GDM1 (cell line): ENCODE measurements at regions not wholly inside any gene's neighbourhood (a gene's known extent, or its start where the extent isn't known, plus 50 kb on each side); places are given as distances from the start of the nearest gene placed in this dataset.

ENCODE experiments used
- DNase-seq: peaks from one replicate; lab custom pipeline; 2025; lab: John Stamatoyannopoulos, UW

- DNase-seq: no peak
These were observed 127.5 kb downstream of the SS18 start for GRCh38 chr18:25962919-25963318.

GRCh38 chr18:25962176-25962575, 128.2 kb downstream of the SS18 start:
- DNase-seq: no peak

DNA sequence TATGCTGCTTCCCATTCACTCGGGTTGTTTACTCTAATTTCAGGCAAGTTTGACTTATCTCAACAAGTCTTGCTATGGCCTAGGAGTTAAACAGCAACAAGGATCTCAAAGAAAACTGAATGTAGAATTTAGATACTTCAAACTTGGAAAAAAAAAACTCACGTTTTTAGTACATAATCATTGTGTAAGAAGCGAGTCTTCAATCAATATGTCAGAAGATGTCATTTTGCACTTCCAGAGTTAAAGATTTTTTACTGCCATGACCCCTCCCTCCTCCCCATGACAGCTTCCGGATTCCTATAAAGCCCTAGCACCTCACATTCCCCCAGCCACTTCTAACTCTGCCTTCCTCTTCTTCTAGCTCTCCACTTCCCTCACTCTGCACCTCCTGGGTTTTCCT, 133.4 kb downstream of the SS18 start:
- no peak for DNase-seq

DNA sequence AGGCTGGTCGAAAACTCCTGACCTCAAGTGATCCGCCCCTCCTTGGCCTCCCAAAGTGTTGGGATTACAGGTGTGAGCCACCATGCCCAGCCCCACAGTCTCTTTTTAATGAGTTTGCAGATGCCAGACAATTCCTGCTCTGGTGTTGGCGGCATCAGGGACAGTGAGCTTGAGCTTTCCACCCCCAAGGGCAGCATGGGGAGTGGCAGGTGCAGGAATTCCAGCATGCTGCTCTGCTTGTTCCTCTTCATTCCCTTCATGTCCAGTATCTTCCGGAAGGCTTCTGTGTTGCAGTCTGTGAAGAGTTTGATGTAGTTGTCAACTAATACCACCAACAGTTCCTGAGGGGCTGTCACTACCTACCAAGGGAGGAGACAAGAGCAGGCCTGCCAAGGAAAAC, 137.3 kb downstream of the SS18 start:
- DNase-seq: no peak

GRCh38 chr18:25950321-25950720, 140.1 kb downstream of the SS18 start:
- DNase-seq: no peak

DNA sequence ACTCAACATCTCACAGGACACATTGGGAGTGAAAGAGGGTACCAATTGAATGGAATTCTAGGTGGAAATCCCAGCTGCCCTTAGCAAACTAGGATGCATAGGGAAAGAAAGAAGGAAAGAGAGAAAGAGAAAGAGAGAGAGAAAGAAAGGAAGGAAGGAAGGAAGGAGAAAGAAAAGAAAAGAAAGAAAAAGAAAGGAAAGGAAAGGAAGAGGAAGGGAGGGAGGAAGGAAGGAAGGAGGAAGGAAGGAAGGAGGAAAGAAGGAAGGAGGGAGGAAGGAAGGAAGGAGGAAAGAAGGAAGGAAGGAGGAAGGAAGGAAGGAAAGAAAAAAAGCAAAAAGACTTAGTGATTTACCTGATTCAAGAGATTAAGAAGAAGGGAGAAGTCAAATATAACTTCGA, 143.9 kb downstream of the SS18 start:
- DNase-seq: no peak

GRCh38 chr18:25935356-25935755, 155.1 kb downstream of the SS18 start:
- no peak for DNase-seq

- DNase-seq: no peak
These were observed 159.3 kb downstream of the SS18 start for GRCh38 chr18:25931126-25931525.

DNA sequence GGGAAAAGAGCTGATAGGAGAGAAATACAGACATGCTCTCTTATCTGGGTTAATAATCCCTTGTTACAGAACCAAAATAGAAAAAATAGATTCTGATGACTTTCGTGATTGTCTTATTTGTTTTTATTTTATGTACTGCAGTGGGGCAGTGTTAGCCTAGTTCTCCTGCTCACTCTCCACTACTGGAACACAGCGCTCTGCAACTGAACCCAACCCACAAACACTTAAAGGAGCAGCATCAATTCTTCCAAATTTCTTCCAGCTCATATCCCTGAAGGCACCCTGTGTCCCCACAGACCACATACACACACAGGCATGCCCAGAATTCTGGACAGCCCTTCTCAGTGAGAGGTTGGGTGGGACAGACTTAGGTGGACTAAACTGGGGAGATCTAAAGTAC, 160.6 kb downstream of the SS18 start:
- no peak for DNase-seq

DNA sequence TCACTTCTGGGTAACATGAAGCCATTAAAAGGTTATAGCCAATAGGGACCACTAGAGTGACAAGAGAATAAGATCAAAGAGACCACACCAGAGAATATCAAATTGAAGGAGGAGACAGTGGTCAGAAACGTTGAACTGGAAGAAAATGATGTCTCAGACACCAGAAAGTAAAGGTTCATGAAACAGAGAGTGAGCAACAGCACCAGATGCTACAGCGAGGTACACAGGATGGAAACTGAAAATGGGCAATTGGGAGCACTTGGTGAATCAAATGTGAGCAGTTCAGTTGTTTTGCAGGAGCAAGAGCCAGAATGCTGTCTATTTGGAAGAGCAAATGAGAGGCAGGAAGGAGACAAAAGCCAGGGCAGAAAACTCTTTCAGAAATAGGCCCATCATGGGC, 162.6 kb downstream of the SS18 start:
- no peak for DNase-seq

DNA sequence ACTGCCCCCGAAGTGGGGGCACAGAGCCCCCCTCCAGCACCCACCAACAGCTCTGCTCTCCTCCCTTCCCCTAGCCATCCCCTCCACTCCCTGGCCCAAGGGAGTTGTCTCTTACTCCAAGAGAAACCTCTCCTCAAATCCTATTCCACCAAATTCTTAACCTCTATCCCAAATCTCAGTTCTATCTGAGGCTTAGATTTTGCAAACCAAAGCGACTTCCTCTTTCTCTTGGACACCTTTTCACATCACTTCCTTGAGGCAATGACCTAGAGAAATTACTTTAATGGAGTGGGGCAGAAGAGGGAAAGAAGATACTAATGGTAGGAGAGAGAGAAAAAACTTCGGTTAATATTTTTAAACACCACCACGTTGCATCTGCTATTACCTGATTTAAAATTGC, 167.2 kb downstream of the SS18 start:
- DNase-seq: no peak

DNA sequence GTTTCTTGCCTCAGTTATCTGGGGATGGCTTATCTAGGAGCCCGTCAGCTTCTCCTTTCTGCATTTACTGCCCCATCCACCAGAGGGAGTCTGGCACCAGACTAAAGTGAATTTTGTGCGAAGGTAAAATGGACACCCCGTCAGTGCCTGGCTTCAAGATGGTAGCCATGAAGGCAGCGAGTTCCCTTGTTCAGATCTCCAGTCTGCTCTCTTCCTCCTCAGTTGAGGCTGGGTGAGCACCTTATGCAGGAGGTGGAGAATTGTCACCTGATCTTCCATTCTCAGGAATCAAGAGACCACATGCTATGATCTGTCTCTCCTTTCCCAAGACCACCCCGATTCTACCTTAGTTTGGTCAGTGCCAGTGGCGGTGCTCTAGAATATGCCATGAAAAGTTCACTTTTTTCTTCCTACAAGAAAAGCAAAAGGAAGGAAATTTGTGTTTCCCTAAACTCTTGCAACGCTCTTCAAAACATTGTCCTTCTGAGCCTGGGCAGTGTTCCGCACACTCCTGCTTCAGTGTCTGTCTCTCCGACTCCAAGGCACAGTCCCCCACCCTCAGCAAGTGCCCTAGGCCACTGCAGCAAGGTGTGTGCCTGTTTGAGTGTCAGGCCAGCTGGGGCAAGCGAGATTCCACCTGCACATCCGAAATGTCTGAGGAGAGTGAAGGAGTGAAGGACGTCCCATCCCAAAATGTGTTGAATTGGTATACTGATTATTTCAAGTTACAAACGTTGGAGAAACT, 168.6 kb downstream of the SS18 start:
- DNase-seq: peak; percentile 34

DNA sequence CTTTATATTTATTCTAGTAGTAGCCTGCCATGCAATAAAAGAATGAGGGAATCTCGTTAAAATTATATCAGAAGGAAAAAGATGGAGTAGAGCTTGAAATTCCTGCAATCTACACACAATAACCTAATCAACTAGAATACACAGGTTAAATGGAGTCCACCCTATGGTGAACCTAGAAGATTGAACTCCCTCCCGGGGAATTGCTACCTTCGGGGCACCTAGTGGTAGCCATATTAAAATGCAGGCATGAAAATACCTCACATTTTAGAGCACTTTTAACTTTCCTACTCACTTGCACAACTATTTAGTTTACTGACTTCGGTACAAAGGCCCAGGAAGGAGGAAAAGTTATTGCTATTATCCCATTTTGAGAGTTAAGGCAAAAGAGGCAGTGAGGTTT, 174.5 kb downstream of the SS18 start:
- no peak for DNase-seq

- DNase-seq: no peak
These were observed 191.4 kb downstream of the SS18 start for GRCh38 chr18:25898965-25899364.

DNA sequence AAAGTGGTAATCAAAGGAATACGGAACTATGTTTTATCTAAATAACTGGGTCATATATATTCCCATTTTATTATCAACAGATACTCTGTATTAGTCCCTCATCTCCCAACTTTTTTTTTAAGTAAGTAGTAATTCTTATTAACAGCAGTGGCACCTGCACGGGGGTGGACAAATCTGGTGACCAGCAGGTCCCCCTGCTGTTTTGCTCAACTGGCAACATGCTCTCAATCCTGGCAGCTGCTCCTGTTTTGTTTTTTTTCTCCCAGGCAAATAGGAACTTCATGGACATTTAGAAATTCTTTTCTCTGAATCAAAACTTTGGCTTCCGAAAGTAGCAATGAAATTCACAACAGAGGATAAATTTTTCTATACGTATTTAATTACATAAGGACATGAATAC, 193.5 kb downstream of the SS18 start:
- no peak for DNase-seq

DNA sequence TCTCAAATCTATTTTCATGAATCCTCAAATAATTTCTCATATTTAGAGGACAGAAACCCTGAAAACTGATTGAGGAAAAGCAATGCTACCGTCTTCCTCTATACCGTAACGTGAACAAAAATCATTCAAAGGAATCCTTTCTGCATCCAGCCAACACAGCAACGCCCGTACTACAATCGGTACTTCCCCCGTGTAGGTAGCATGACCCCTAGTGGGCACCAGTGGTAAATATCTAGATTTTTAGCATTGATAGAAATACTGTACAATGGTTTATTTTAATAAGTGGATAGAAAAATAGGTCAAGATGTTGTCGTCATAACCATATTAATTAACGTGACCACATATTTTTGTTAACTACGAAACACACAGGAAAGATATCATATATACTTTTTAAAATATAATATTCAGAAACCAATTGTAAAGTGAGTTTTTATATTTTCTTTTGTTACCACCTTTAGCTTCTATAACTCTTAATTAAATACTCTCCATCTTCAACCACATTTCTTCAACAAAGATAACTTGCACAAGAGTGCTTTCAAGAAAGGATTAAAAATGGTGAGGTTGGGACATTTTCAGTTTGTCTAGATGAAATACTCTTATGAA, 194.1 kb downstream of the SS18 start:
- DNase-seq: peak; percentile 28

- DNase-seq: no peak
These were observed 194.9 kb downstream of the SS18 start for GRCh38 chr18:25895518-25895917.

DNA sequence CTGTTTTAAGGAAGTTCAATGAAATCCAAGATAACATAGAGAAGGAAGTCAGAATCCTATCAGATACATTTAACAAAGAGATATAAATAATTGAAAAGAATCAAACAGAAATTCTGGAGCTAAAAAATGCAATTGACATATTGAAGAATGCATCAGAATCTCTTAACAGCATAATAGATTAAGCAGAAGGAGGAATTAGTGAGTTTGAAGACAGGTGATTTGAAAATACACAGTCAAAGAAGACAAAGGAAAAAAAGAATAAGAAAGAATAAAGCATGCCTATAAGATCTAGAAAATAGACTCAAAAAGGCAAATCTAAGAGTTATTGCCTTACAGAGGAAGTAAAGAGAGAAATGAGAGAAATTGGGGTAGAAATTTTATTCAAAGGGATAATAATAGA, 204.1 kb downstream of the SS18 start:
- DNase-seq: no peak

GRCh38 chr18:25883091-25883490, 207.3 kb downstream of the SS18 start:
- no peak for DNase-seq

DNA sequence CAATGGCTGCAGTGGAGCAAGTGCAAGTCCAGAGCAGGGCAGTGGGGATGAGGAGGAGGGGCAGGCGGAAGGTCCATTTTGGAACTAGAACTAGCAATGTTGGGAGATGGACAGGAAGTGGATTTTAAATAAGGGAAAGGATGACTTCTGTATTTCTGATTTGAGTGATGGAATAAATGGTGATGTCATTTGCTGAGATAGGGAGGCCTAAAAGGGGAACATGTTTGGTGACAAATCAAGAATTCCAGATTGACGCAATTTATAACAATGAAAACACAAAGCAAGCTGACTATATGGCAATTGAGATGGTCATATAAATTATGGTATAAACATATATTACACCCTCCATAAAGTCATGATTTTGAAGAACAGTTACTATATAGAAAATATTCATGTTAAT, 209.3 kb downstream of the SS18 start:
- DNase-seq: no peak

DNA sequence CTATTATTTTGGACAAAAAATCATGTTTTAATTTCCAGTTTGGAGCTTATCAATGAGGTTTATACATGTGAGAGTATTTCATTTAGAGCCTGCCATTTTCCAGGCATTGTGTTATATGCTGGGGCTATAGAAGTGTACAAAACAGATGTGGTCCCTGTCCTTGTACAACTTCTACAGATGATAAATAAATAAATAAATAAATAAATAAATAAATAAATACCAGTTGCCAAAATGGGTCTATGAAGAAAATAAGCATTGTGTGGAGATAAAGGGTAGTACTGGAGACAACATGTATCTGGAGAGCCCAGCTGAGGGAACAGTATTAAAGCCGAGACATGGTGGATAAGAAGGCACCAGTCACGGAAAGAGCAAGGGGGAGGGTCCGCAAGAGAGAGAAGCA, 210.0 kb downstream of the SS18 start:
- no peak for DNase-seq

- DNase-seq: no peak
These were observed 214.0 kb downstream of the SS18 start for GRCh38 chr18:25876330-25876948.

DNA sequence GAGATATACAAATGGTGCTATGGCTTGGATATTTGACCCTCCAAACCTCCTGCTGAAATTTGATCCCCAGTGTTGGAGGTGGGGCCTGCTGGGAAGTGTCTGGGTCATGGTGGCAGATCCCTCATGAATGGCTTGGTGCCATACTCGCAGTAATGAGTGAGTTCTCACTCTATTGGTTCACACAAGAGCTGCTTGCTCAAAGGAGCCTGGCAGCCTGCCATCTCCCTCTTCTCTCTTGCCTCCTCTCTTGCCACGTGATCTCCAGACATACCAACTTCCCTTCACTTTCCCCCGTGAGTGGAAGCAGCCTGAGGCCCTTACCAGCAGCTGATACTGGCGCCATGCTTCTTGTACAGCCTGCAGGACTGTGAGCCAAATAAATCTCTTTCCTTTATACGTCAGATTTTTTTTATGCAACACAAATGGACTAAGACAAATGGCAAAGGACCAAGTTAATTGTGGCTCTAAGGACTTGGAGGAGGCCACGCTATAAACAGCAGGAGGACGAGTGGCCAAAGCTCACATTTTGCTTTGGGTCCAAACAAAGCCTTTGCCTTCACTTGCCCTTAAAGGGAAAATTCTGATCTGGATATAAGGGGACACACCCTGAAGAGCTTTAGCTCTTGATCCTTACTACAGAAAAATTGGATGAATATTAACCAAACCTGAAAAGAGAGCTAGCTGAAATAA, 214.7 kb downstream of the SS18 start:
- DNase-seq: no peak
